CD4-positive, alpha-beta T cell treated with Interferon gamma for 1 hour (primary cell): ENCODE measurements at regions not wholly inside any gene's neighbourhood (a gene's known extent, or its start where the extent isn't known, plus 50 kb on each side); places are given as distances from the start of the nearest gene placed in this dataset.

Experiments used
- DNase-seq: peaks from one replicate; pipeline ENCODE4 v3.0.0-alpha.2; 2020

- no peak for DNase-seq
Measured at GRCh38 chr15:100735129-100736053, 133.0 kb downstream of the ASB7 start.

DNA sequence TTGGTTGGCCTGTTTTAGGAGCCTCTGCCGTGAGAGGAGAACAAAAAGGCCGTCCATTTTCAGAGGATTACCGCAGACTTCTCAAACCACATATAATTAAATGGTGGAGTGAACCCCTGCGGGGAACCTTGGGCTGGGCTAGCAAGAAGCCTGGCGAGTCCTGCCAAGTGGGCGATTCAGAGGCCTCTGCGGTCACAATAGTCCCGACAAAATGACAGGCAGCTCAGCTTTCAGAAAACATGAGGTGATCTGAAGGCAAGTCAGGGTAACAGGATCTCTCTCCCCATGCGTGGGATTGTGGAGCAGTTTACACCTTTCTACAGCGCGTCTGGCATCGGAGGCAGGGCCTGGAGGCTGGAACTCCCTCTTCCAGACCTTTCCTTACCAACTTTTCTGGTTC lies 134.8 kb downstream of the ASB7 start:
- DNase-seq = no peak

DNA sequence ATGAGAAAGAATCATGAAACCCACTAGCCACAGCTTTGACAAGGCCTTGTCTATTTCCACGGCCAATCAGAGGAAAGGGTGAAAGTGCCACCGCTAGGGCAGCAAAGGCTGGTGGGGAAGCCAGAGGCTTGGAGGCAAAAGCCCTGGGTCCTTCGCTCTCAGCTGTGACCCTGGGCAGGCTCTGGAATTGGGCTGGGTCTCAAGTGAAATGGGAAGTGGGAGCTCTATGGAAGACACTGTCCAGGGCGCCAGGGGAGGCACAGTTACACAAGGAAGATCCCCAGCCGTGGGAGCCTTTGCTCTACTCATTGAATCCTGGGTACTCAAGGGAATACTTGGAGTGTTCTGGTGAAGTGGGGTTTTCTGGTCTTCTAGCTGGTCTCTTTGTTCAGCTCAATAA lies 136.2 kb downstream of the ASB7 start:
- no peak for DNase-seq

DNA sequence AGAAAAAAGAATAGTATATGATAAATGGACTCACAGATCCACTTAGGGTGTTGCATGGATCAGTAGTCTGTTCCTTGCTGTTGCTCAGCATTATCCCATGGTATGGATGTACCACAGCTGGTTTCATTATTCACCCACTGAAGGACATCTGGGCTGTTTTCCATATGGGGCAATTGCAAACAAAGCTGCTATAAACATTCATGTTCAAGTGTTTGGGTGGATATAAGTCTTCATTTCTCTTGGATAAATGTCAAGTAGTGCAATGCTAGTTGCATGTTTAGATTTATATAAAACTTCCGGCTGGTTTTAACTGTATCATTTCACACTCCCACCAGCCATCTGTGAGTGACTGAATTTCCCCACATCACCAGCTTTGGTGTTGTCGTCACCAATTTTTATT lies 137.7 kb downstream of the ASB7 start:
- no peak for DNase-seq

DNA sequence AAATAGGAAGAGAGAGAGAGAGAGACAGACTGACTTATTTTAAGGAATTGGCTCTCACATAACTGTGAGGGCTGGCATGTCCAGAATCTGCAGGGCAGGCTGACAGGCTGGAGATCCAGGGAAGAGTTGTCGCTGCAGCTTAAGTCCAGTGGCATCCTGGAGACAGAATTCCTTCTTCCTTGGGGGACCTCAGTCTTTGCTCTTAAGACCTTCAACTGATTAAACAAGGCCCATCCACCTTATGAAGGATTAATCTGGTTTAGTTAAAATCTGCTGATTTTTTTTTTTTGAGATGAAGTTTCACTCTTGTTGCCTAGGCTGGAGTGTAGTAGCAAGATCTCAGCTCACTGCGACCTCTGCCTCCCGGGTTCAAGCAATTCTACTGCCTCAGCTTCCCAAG lies 128.0 kb upstream of the ALDH1A3 start:
- DNase-seq = no peak

DNA sequence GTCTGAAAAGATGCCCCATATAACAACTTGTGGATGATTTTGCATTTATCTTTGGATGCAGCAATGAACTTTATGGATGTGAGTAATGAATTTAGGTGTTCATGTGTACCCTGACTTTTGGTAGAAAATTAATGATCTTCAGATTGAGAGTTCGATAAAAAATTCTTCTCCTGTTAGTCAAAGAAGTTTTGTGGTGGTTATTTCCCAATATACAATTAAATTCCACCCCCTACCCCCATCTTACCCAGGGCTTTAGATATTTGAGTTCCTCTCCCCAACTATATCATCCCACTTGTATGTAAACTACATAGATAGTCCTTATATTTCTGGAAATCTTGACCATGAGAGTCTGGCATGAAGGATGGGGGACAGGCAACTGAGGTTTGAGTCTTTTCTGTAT lies 126.1 kb upstream of the ALDH1A3 start:
- DNase-seq = no peak

GRCh38 chr15:100757661-100758060 lies 122.0 kb upstream of the ALDH1A3 start:
- DNase-seq = no peak

DNA sequence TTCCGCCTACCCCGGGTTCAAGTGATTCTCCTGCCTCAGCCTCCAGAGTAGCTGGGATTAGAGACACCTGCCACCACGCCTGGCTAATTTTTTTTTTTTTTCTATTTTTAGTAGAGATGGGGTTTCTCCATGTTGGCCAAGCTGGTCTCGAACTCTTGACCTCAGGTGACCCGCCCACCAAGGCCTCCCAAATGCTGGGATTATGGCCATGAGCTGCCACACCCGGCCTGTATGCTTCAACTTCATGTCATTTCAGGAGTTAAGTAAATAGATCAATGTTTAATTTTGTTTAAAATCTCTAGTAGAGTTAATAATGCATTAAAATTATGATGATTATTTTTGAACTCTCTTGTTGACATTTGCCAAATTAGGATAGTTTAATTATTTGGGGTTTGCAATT lies 121.1 kb upstream of the ALDH1A3 start:
- no peak for DNase-seq

DNA sequence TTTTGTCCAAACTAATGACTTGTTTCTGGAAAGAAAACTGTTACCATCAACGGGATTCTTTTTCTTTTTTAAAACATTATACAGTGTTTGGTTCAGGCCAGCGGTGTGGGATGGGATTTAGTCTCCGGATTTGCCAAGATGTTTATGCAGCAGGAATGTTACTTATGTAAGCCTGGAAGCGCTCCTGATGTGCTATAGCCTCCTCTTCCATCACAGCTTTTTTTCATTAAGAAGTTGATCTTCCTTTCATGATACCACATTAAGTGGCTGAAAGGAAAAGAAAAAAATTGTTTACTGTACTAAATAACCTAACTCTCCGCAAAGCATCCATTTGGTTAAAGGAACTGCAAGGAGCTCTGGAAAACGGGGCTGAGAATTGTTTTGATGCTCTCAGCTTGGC lies 120.5 kb upstream of the ALDH1A3 start:
- DNase-seq = no peak

DNA sequence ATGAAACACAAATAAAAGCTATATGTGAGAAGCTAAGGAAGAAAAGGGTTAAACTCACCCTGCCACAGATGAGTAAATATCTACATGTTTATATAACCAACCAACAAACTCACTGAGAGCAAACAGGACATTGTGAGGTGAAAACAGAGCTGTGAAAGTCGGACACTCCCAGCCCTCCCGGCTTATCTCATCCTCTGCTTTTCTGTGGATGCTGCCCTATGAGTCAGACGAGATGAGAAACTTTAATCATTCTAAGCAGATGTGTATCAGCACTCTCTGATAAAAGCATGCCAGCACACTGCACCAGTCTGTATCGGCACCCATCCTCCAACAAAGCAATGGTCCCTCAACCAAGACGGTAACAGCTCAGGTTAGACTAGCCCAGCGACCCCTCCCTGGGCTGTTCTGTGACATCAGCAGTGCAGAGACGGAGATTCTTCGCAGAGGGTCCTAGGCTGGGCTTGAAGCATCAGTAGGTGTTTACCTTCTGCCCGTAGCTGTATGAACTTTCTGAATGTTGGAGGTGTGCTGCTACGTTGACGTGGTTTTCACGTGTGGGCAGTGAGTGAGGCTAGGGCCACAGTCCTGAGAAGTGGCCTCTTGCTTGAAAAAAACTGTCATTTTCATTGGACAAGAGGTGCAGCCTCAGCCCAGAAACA lies 119.8 kb upstream of the ALDH1A3 start:
- no peak for DNase-seq

GRCh38 chr15:100760357-100760903 lies 119.2 kb upstream of the ALDH1A3 start:
- DNase-seq = no peak

DNA sequence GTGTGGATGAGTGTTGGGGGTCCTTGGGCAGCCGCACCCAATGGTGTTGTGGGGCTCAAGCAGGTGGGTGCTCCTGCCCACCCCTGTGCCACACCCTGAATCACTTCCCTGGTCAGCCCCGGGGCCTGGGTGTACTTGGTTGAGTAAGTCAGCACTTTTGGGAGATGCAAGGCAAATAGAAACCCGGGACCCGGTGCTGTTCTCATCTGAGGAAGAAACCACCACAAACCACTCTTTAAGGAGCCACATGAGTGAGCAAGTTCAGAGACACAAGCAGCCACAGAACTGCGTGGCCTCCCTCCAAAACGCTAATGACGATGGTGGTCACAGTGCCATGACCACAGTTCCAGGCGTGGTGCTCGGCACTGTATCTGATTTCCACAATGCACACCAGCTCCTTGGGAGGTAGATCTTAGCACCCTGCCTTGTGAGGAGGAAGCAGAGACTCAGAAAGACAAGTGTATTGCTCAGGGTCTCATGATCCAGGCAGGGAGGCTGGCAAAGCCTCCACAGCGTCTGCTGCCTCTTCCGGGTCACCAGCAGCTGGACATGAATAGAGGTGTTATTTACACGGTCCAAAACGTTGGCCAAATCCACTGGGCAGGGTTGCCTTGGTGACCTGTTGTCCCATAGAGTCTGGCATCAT lies 118.2 kb upstream of the ALDH1A3 start:
- no peak for DNase-seq

- no peak for DNase-seq
Measured at GRCh38 chr15:100762289-100762688, 117.3 kb upstream of the ALDH1A3 start.

DNA sequence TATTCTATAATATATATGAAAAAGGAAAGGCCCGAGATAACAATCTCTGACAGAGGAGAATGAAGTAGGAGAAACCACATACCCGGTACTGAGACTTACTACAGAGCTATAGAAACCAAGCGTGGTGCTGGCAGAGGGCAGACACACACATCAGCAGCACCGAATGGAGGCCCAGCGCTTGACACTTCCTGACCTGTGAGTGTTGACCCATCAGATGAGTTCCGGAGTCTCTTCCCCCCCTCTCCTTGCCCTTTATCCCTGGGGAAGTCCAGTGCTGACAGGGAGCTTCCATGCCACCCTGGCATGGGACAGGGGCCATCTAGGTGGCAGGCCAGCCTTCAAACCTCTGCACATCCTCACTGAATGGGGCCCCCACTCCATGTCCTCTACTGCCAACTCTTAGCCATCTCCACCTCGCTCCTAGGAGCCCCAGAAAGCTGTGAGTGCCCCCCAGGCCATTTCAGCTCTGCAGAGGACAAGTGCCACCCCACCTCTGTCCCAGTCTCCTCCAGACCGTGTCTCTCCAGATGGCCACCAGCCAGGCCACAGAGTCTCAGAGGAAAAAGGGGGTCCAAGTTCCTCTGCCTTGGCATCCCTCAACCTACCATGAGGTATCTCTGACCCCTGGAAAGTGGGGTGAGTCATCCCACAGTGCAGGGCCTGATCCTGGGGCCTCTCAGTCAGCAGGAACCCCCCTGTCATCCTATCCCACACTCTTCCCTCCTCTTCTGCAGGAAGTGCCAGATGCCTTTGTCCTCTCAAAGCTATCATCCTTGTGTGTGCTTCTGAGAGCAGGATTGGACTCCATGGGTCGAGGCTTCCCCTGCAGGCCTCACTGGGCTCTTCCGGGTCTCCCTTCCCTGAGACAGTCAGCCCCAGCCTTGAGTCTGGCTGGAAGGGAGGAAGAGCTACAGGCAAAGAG lies 116.5 kb upstream of the ALDH1A3 start:
- no peak for DNase-seq

DNA sequence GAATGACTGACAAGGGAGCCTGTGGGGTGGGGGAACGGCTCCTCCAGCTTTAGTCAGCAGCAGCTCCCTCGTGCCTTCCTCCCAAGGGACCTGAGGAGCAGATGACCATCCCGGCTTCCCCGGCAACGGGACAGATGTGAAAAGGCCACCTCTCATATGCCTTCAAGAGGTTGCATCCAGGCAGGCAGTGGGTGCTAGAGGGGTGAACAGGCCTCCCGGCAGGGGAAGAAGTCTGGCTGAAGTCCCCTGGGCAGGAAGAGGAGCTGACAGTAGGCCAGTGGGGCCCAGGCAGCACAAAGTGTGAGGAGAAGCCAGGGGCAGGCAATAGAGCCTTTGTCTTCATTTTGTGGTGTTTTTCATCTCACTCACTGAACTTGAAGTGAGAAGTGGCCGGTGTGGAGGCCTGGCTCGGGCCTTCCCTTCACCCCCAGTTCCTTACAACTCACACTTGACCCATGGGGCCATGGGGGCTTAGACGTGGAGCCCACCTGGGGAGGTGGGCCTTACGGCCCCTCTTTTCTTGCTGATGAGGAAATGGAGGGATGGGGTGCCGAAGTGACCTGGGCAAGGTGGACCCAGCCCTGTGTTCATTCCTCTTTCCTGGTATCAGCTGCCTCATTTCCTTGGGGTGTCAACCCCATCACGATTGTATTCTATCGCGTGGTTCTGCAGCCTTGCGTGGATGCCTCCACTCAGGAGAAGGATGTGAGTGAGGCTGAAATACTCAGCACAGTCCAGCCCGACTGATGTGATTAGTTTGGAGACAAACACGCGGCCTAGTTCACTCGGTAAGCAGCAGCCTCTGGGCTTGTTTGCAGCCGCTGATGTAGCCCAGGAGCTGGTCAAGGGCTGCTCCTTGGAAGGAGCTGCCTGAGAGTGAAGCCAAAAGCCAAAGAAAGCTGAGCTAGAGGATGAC lies 115.5 kb upstream of the ALDH1A3 start:
- DNase-seq = no peak

DNA sequence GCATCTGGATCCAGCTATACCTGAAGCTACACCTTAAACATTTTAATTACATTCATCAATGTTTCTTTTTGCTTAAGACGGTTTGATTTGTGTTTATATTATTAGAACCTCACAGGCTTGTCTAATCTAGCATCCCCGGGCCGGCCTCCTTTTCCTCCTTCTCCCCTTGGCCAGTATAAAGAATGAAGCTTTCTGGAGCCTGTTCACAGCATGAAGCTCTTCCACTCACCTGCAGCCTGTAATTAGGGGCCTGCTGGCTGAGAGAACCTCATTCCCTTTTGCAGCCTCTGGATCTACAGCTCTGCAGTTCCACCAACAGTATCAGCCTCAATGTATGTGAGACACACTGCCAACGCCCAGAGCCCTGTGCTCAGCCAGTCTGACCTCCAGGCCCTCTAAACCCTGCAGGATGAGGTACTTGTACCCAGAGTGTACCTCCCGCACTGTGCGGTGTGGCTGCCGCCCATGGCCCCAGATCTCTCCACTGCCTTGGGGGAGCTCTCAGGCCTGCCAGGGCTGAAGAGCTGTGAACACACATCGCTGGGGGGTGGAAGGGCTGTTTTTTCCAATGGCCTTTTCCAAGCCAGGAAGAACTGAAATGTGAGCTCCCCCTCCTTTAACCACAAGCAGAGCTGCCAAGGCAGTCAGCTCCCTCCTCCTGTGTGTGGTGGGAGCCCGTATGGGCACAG lies 114.7 kb upstream of the ALDH1A3 start:
- no peak for DNase-seq

DNA sequence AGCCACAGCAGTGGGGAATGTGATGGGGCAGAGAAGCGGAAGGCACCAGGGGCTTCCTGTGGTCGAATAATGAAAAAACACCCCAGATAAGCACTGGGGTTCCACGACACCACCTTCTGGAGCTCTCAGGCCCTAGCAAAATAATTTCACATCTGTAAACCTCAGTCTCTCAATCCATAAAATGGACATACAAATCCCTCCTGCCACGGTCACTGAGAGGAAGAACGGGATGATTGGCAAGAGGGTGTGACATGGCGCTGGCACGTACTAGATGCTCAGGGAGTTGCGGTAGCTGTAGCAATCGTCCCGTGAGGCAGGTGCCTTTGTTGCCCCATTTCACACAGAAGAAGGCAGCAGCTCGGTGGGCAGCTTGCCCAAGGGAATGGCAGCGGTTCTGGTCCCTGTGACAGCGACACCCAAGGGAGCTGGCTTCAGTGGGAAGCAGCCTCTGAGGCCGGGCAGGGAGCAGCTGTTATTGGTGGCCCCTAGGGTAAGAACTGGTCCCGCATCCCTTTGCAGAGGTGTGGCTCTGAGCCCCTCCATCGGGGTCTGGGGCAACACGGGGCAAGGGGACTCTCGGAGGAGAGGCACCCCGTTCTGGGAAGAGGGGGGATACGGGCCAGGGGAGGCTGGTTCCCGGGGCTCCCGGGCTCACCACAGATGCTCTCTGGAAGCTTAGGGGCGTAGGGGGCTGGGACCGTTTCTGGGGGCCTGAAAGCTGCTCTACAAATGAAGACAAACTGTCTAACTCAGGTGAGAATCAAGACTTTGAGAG lies 114.0 kb upstream of the ALDH1A3 start:
- no peak for DNase-seq

DNA sequence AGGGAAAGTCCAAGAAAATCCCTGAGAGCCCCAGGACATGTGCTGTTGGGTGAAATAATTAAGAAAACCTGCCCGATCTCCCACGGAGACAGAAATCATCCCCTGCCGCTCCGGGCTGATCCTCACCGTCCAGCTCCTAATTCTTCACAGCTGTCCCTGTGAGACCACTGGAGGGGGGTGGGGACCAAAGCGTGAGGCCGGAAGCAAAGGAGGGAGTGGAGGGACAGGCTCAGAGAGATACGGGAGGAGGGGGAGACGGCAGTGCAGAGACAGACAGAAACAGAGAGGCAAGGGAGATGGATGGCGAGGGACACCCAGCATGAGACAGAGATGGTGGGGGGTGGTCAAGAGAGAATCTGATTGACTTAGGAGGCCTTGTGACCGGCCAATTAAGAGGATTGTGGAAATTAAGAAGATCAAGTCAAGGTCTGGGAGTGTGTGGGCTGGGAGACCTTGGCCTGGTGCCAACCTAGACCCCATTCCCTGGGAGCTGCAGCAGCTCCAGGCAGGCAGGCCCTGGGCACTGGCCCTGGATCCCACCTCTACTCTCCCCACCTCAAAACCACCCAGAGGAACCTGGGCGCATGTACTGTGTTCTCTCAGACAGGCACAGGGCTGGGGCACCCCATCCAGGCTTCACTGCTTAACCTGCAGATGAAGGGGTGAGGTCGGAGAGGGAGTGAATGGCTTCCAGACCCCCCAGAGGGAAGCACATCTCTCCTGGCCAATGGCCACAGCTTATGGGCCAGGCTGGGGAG lies 113.2 kb upstream of the ALDH1A3 start:
- DNase-seq = no peak
